Colonic mucosa (tissue), 4 donors: ENCODE measurements at regions not wholly inside any gene's neighbourhood (a gene's known extent, or its start where the extent isn't known, plus 50 kb on each side); places are given as distances from the start of the nearest gene placed in this dataset.

Experiments used
- DNase-seq: peaks from one replicate; pipeline ENCODE4 v3.0.0-alpha.2; 2020
- H3K27ac ChIP-seq: fragments of 200-600 bp; one replicate; pipeline ENCODE4 v1.8.0; 2021
- H3K27me3 ChIP-seq: fragments of 200-600 bp; one replicate; pipeline ENCODE4 v1.8.0; 2021
- H3K36me3 ChIP-seq: fragments of 200-600 bp; one replicate; pipeline ENCODE4 v1.8.0; 2021
- H3K4me1 ChIP-seq: fragments of 200-600 bp; one replicate; pipeline ENCODE4 v1.8.0; 2021; ENCODE audit warnings: mild to moderate bottlenecking
- H3K4me3 ChIP-seq: fragments of 200-600 bp; one replicate; pipeline ENCODE4 v1.8.0; 2021
- H3K9ac ChIP-seq, 2 donors: one replicate each; pipeline ENCODE4 v1.7.0; 2013; ENCODE audit warnings: control low read depth in 2 of 2, low read depth in 2 of 2, low read length in 2 of 2
- H3K9me3 ChIP-seq: fragments of 200-600 bp; one replicate; pipeline ENCODE4 v1.8.0; 2021
- CTCF ChIP-seq: fragments of 200-600 bp; IDR thresholded peaks from one replicate; pipeline ENCODE4 v1.8.0; 2022; ENCODE audit warnings: antibody characterized with exemption, mild to moderate bottlenecking
- intact Hi-C: fragments of 100-400 bp; cut with DNase I; formaldehyde crosslinking; loops from one replicate; pipeline ENCODE4 v1.14.1; 2022
- donor health status: healthy.
- donor health status: DM: no; HTN: no; CAD: no.
- donor health status: DM: no; HTN: no; CAD: no.

GRCh38 chr5:163089926-163090325, 347.5 kb upstream of the CCNG1 start:
- TF ChIP-seq CTCF = no peak

GRCh38 chr5:163094492-163095180, 342.8 kb upstream of the CCNG1 start:
- intact Hi-C loops = no loop called here
- no peak for TF ChIP-seq CTCF
- Histone ChIP-seq H3K27ac (no peak overlapping the region), H3K9ac (no peak overlapping the region), H3K4me1 (no peaks in the 10 kb centered on the region), H3K9me3 (no peaks in the 10 kb centered on the region), H3K36me3 (no peaks in the 10 kb centered on the region), H3K4me3 (no peak overlapping the region), H3K27me3 (no peaks in the 10 kb centered on the region)
- no peak for DNase-seq

More at GRCh38 chr5:163089926-163090325, 347.5 kb upstream of the CCNG1 start:
- Histone ChIP-seq H3K4me1 (no peaks in the 10 kb centered on the region), H3K36me3 (no peaks in the 10 kb centered on the region), H3K4me3 (no peak overlapping the region), H3K9ac (no peak overlapping the region), H3K27ac (no peak overlapping the region), H3K27me3 (no peaks in the 10 kb centered on the region), H3K9me3 (no peaks in the 10 kb centered on the region)
- DNase-seq = no peak
- intact Hi-C loops = no loop called here

GRCh38 chr5:163104464-163104863, 332.9 kb upstream of the CCNG1 start:
- DNase-seq = no peak
- no peak for TF ChIP-seq CTCF
- Histone ChIP-seq H3K27ac (no peak overlapping the region), H3K36me3 (no peaks in the 10 kb centered on the region), H3K9me3 (no peaks in the 10 kb centered on the region), H3K4me3 (no peak overlapping the region), H3K4me1 (no peaks in the 10 kb centered on the region), H3K27me3 (no peaks in the 10 kb centered on the region), H3K9ac (no peak overlapping the region)
- intact Hi-C loops = no loop called here

- TF ChIP-seq CTCF = no peak
- Histone ChIP-seq H3K9me3 (no peaks in the 10 kb centered on the region), H3K4me1 (no peaks in the 10 kb centered on the region), H3K9ac (no peak overlapping the region), H3K27ac (no peak overlapping the region), H3K27me3 (no peaks in the 10 kb centered on the region), H3K4me3 (no peak overlapping the region), H3K36me3 (no peaks in the 10 kb centered on the region)
- intact Hi-C loops = no loop called here
- no peak for DNase-seq
These were observed 331.9 kb upstream of the CCNG1 start for GRCh38 chr5:163105456-163105855.

- Histone ChIP-seq H3K9ac (no peak overlapping the region), H3K9me3 (no peaks in the 10 kb centered on the region), H3K27me3 (no peaks in the 10 kb centered on the region), H3K4me1 (no peaks in the 10 kb centered on the region), H3K4me3 (no peak overlapping the region), H3K27ac (no peak overlapping the region), H3K36me3 (no peaks in the 10 kb centered on the region)
- intact Hi-C loops = no loop called here
- DNase-seq = no peak
- no peak for TF ChIP-seq CTCF
These were observed 331.3 kb upstream of the CCNG1 start for GRCh38 chr5:163106098-163106497.
